ENCODE measurements at regions not wholly inside any gene's neighbourhood (a gene's known extent, or its start where the extent isn't known, plus 50 kb on each side); places are given as distances from the start of the nearest gene placed in this dataset.

- no peak for DNase-seq
- peaks cover 0 to 4% (median 0%) of the 10 kb centered on the region in 4 donors for H3K4me1 ChIP-seq
- no peaks in the 10 kb centered on the region for H3K36me3 ChIP-seq
- H3K27me3 ChIP-seq: no peaks in the 10 kb centered on the region
- H3K27ac ChIP-seq: no peak overlapping the region
- H3K9me3 ChIP-seq: no peaks in the 10 kb centered on the region
- no peak for TF ChIP-seq CTCF (IDR thresholded peaks at IDR 0.05)
- intact Hi-C loops (cut with DNase I; ENCODE audit: low total_unique reads): no loop called here
- no peak overlapping the region for H3K4me3 ChIP-seq
These were observed 163.5 kb upstream of the MAP3K1 start for GRCh38 chr5:56651893-56652292.

DNA sequence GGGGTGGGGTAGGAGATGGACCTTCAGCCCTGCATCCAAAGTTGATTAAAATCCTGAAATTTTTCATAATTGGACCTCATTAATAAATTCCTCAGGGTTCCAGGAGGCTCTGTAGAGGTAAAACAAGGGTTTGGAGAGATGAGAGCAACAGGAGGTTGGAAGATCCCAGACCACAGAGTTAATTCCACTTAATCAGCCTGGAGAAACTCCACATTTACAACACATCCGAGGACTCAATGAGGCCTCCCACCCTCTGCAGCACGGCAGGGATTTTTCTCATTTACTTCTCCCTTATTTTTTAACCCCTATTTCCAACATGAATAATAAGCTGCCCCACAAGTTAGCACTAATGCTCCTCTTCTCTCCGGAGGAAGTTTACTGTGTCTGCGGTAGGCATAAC is 165.0 kb upstream of the MAP3K1 start:
- intact Hi-C loops (cut with DNase I; ENCODE audit: low total_unique reads): no loop called here
- no peak for DNase-seq
- no peak overlapping the region for H3K27ac ChIP-seq
- TF ChIP-seq CTCF (IDR thresholded peaks at IDR 0.05): no peak
- no peaks in the 10 kb centered on the region for H3K9me3 ChIP-seq
- H3K4me1 ChIP-seq: peaks cover 0 to 4% (median 0%) of the 10 kb centered on the region in 4 donors
- H3K36me3 ChIP-seq: no peaks in the 10 kb centered on the region
- H3K4me3 ChIP-seq: no peak overlapping the region
- H3K27me3 ChIP-seq: no peaks in the 10 kb centered on the region

- Histone ChIP-seq H3K9me3 (no peaks in the 10 kb centered on the region), H3K36me3 (no peaks in the 10 kb centered on the region), H3K4me1 (peaks cover 0 to 4% (median 0%) of the 10 kb centered on the region in 4 donors), H3K27ac (no peak overlapping the region), H3K27me3 (no peaks in the 10 kb centered on the region), H3K4me3 (no peak overlapping the region)
- intact Hi-C loops (cut with DNase I; ENCODE audit: low total_unique reads): no loop called here
- no peak for DNase-seq
- TF ChIP-seq CTCF (IDR thresholded peaks at IDR 0.05): no peak
These were observed 165.8 kb upstream of the MAP3K1 start for GRCh38 chr5:56649569-56649968.

- Histone ChIP-seq H3K9me3 (no peaks in the 10 kb centered on the region), H3K27me3 (no peaks in the 10 kb centered on the region), H3K27ac (no peak overlapping the region), H3K4me1 (peaks cover 0 to 4% (median 0%) of the 10 kb centered on the region in 4 donors), H3K36me3 (no peaks in the 10 kb centered on the region), H3K4me3 (no peak overlapping the region)
- no peak for TF ChIP-seq CTCF (IDR thresholded peaks at IDR 0.05)
- intact Hi-C loops (cut with DNase I; ENCODE audit: low total_unique reads): no loop called here
- no peak for DNase-seq
These were observed 166.8 kb upstream of the MAP3K1 start for GRCh38 chr5:56648460-56649034.

GRCh38 chr5:56647099-56647850 is 168.1 kb upstream of the MAP3K1 start:
- no peaks in the 10 kb centered on the region for H3K36me3 ChIP-seq
- H3K9me3 ChIP-seq: no peaks in the 10 kb centered on the region
- H3K4me3 ChIP-seq: no peak overlapping the region
- TF ChIP-seq CTCF (IDR thresholded peaks at IDR 0.05): no peak
- DNase-seq: no peak
- H3K27ac ChIP-seq: no peak overlapping the region
- intact Hi-C loops (cut with DNase I; ENCODE audit: low total_unique reads): no loop called here
- peaks cover 0 to 4% (median 0%) of the 10 kb centered on the region in 4 donors for H3K4me1 ChIP-seq
- no peaks in the 10 kb centered on the region for H3K27me3 ChIP-seq

All from tibial artery (tissue), 4 donors.